Heart left ventricle (tissue), 13 donors: ENCODE measurements at regions not wholly inside any gene's neighbourhood (a gene's known extent, or its start where the extent isn't known, plus 50 kb on each side); places are given as distances from the start of the nearest gene placed in this dataset.

Source experiments
- POLR2A ChIP-seq, 2 donors: fragments of 450-650 bp; IDR thresholded peaks; one replicate each; pipeline ENCODE4 v1.6.1; 2017; ENCODE audit warnings: antibody characterized with exemption in 2 of 2, mild to moderate bottlenecking in 2 of 2, moderate library complexity in 2 of 2
- TF ChIP-seq, protein P1 (sequence below), 12 donors: fragments of 200-600 bp; sonication (generic) in 4 of 12; IDR thresholded peaks; one replicate each; pipeline versions ENCODE4 v1.5.0 to v1.8.0; 2018 to 2022; ENCODE audit warnings: antibody characterized with exemption in 12 of 12, mild to moderate bottlenecking in 5 of 12
- donor health status: ischemic (EF 13 %, LVEDD 7.1; RV severe dilation, severe dysfunction).
- donor health status: DM: no; HTN: yes; CAD: no.
- donor health status: DM: no; HTN: no; CAD: no.
- donor health status: ischemic (EF 25% LVEDD 6.9; RV normal size, moderate dysfunction).
- donor health status: ischemic (EF 25% LVEDD 5.7; RV mildly dilated, moderate dysfunction).
- donor health status: ischemic (EF 35%, LVEDD 5.7; RV mildly dilated, moderate dysfunction).
- donor health status: nonischemic (EF 11% LVEDD 7.7; RV severe dilation, severe dysfunction).
- donor health status: DM: yes; HTN: yes; CAD: no.
- donor health status: PGD.
- donor health status: ischemic (EF 29% LVEDD 5.4; RV normal size, mild dysfunction).
- donor health status: nonischemic (EF 23%, LVEDD 6.1; RV moderate dilation, normal function).

DNA sequence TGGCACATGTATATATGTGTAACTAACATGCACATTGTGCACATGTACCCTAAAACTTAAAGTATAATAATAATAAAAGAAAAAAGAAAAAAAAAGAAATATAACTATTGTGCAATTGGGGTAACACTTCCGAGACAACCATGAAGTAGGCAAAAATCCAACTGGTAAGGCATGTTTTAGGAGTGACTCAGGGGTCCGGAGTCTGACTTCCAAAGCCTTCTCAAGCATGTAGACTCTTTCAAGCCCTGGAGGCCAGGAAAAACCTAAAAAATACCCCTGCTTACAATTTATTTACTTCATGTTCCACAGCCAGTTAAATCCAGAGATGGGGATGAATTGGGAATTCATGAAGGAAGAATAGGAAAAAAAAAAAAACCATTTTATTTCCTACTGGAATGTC lies 161.3 kb upstream of the PHACTR1 start:
- TF ChIP-seq, protein P1, sequence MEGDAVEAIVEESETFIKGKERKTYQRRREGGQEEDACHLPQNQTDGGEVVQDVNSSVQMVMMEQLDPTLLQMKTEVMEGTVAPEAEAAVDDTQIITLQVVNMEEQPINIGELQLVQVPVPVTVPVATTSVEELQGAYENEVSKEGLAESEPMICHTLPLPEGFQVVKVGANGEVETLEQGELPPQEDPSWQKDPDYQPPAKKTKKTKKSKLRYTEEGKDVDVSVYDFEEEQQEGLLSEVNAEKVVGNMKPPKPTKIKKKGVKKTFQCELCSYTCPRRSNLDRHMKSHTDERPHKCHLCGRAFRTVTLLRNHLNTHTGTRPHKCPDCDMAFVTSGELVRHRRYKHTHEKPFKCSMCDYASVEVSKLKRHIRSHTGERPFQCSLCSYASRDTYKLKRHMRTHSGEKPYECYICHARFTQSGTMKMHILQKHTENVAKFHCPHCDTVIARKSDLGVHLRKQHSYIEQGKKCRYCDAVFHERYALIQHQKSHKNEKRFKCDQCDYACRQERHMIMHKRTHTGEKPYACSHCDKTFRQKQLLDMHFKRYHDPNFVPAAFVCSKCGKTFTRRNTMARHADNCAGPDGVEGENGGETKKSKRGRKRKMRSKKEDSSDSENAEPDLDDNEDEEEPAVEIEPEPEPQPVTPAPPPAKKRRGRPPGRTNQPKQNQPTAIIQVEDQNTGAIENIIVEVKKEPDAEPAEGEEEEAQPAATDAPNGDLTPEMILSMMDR (IDR thresholded peaks at IDR 0.05): no peak
- TF ChIP-seq POLR2A (IDR thresholded peaks at IDR 0.05): no peak
